Suprapubic skin (tissue), 4 donors: ENCODE measurements at regions not wholly inside any gene's neighbourhood (a gene's known extent, or its start where the extent isn't known, plus 50 kb on each side); places are given as distances from the start of the nearest gene placed in this dataset.

ENCODE experiments used
- EP300 ChIP-seq: sonication (generic); formaldehyde crosslinking; IDR thresholded peaks from one replicate; pipeline ENCODE4 v1.6.1; 2017; ENCODE audit warnings: antibody characterized with exemption
- POLR2A ChIP-seq, 2 donors: fragments of 450-650 bp; IDR thresholded peaks; one replicate each; pipeline ENCODE4 v1.6.1; 2017; ENCODE audit warnings: antibody characterized with exemption in 2 of 2, mild to moderate bottlenecking in 2 of 2, moderate library complexity in 2 of 2
- POLR2AphosphoS5 ChIP-seq, 3 donors: sonication (generic); formaldehyde crosslinking; IDR thresholded peaks; one replicate each; pipeline ENCODE4 v1.6.1; 2017; ENCODE audit warnings: antibody characterized with exemption in 3 of 3
- TF ChIP-seq, protein P1 (sequence below), 2 donors: fragments of 200-600 bp in 1 of 2; fragments of 450-650 bp in 1 of 2; sonication (generic) in 1 of 2; IDR thresholded peaks; one replicate each; pipeline ENCODE4 v1.5.1; 2016 to 2019; ENCODE audit warnings: antibody characterized with exemption in 2 of 2, mild to moderate bottlenecking in 1 of 2, moderate library complexity in 1 of 2

DNA sequence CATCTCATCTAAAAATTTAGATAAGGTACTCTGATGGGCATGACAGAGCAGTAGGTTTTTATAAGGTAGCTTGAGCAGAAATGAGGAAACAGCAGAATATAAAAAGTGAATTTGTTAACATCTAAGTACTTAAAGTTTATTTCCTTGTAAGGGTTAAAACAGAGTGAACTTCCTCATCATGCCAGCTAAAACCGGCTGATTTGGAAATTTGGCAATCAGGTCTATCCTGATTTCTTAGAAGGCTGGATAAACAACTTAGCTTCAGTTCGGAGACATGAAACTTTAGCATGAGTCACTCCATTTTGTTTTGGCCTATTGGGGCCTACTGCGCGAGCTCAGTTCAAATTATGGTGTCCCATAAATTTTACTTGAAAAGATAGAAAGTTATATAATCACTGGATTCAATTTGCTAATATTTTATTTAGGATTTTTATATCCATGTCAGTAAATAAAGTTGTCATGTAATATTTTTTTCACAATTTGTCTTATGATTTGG lies 241.6 kb upstream of the RORB start:
- TF ChIP-seq, protein P1, sequence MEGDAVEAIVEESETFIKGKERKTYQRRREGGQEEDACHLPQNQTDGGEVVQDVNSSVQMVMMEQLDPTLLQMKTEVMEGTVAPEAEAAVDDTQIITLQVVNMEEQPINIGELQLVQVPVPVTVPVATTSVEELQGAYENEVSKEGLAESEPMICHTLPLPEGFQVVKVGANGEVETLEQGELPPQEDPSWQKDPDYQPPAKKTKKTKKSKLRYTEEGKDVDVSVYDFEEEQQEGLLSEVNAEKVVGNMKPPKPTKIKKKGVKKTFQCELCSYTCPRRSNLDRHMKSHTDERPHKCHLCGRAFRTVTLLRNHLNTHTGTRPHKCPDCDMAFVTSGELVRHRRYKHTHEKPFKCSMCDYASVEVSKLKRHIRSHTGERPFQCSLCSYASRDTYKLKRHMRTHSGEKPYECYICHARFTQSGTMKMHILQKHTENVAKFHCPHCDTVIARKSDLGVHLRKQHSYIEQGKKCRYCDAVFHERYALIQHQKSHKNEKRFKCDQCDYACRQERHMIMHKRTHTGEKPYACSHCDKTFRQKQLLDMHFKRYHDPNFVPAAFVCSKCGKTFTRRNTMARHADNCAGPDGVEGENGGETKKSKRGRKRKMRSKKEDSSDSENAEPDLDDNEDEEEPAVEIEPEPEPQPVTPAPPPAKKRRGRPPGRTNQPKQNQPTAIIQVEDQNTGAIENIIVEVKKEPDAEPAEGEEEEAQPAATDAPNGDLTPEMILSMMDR (IDR thresholded peaks at IDR 0.05), result no peak
- no peak for TF ChIP-seq POLR2A (IDR thresholded peaks at IDR 0.05)
- no peak for TF ChIP-seq EP300
- TF ChIP-seq POLR2AphosphoS5 (IDR thresholded peaks at IDR 0.05), result no peak
